ENCODE measurements at regions not wholly inside any gene's neighbourhood (a gene's known extent, or its start where the extent isn't known, plus 50 kb on each side); places are given as distances from the start of the nearest gene placed in this dataset.

DNA sequence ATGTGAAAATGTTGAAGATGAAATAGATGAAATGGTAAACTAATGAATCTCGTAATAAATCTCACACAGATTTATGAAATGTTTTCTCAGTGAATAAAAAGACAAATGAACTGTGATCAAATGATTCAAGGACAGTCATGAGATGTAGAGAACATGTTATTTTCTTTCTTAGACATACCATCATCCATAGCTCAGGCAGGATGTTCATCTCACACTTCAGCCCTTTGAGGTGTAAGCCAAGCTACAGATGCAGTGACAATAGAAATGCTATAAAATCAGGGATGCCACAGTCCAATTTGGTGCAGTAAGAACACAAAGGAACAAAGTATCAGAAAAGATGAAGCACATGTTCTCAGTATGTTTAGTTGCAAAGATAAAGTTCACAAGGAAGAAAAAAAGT, 242.7 kb upstream of the KRR1 start:
- TF ChIP-seq, protein P1, sequence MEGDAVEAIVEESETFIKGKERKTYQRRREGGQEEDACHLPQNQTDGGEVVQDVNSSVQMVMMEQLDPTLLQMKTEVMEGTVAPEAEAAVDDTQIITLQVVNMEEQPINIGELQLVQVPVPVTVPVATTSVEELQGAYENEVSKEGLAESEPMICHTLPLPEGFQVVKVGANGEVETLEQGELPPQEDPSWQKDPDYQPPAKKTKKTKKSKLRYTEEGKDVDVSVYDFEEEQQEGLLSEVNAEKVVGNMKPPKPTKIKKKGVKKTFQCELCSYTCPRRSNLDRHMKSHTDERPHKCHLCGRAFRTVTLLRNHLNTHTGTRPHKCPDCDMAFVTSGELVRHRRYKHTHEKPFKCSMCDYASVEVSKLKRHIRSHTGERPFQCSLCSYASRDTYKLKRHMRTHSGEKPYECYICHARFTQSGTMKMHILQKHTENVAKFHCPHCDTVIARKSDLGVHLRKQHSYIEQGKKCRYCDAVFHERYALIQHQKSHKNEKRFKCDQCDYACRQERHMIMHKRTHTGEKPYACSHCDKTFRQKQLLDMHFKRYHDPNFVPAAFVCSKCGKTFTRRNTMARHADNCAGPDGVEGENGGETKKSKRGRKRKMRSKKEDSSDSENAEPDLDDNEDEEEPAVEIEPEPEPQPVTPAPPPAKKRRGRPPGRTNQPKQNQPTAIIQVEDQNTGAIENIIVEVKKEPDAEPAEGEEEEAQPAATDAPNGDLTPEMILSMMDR (conservative IDR thresholded peaks at IDR 0.05 in 1 of 2, IDR thresholded peaks at IDR 0.05 in 1 of 2; ENCODE audit: low read depth in 1 of 2, low read length in 2 of 2) = no peak
- TF ChIP-seq EZH2 (IDR thresholded peaks at IDR 0.05; ENCODE audit: low read length, missing control alignments) = no peak
